GM12864 (cell line): ENCODE measurements at regions not wholly inside any gene's neighbourhood (a gene's known extent, or its start where the extent isn't known, plus 50 kb on each side); places are given as distances from the start of the nearest gene placed in this dataset.
"Not testable (repeated sequence)": the region's sequence is repeated elsewhere in the genome, so short reads cannot be mapped to it uniquely, and the experiment has no call there.

Source experiments
- DNase-seq: peaks from one replicate; pipeline ENCODE4 v3.0.0-alpha.2; 2011; ENCODE audit warnings: low read depth
- H3K4me3 ChIP-seq: 2 replicates; pipeline ENCODE4 v1.5.1; 2011; ENCODE audit warnings: mild to moderate bottlenecking, low read depth, low read length, control low read depth
- CTCF ChIP-seq: IDR thresholded peaks from 2 replicates; pipeline ENCODE4 v1.5.1; 2011; ENCODE audit warnings: low read depth, mild to moderate bottlenecking, moderate library complexity, low read length, control low read depth, inconsistent platforms; ENCODE audit errors: missing control alignments

- no peak overlapping the region for H3K4me3 ChIP-seq
- no peak for TF ChIP-seq CTCF
- no peak for DNase-seq
Measured at GRCh38 chr7:68074242-68074641, 1077.6 kb downstream of the TYW1 start.

- DNase-seq, result no peak
- no peak overlapping the region for H3K4me3 ChIP-seq
- no peak for TF ChIP-seq CTCF
Measured at GRCh38 chr7:68078157-68078710, 1081.6 kb downstream of the TYW1 start.

- H3K4me3 ChIP-seq, DNase-seq: not testable (repeated sequence)
Measured at GRCh38 chr7:68082066-68082960, 1085.7 kb downstream of the TYW1 start.

- H3K4me3 ChIP-seq, DNase-seq: not testable (repeated sequence)
Measured at GRCh38 chr7:68082961-68083657, 1086.5 kb downstream of the TYW1 start.

GRCh38 chr7:68087401-68087800 is 1090.8 kb downstream of the TYW1 start:
- DNase-seq, result no peak
- H3K4me3 ChIP-seq, result no peak overlapping the region
- no peak for TF ChIP-seq CTCF

- no peak overlapping the region for H3K4me3 ChIP-seq
- DNase-seq, result no peak
- no peak for TF ChIP-seq CTCF
Measured at GRCh38 chr7:68088879-68089278, 1092.2 kb downstream of the TYW1 start.

GRCh38 chr7:68090256-68090655 is 1093.6 kb downstream of the TYW1 start:
- DNase-seq, H3K4me3 ChIP-seq: not testable (repeated sequence)

- H3K4me3 ChIP-seq, result no peak overlapping the region
- no peak for DNase-seq
Measured at GRCh38 chr7:68103319-68103718, 1106.7 kb downstream of the TYW1 start.

More at GRCh38 chr7:68103319-68103718, 1106.7 kb downstream of the TYW1 start:
- no peak for TF ChIP-seq CTCF
